ENCODE measurements at regions not wholly inside any gene's neighbourhood (a gene's known extent, or its start where the extent isn't known, plus 50 kb on each side); places are given as distances from the start of the nearest gene placed in this dataset.

DNA sequence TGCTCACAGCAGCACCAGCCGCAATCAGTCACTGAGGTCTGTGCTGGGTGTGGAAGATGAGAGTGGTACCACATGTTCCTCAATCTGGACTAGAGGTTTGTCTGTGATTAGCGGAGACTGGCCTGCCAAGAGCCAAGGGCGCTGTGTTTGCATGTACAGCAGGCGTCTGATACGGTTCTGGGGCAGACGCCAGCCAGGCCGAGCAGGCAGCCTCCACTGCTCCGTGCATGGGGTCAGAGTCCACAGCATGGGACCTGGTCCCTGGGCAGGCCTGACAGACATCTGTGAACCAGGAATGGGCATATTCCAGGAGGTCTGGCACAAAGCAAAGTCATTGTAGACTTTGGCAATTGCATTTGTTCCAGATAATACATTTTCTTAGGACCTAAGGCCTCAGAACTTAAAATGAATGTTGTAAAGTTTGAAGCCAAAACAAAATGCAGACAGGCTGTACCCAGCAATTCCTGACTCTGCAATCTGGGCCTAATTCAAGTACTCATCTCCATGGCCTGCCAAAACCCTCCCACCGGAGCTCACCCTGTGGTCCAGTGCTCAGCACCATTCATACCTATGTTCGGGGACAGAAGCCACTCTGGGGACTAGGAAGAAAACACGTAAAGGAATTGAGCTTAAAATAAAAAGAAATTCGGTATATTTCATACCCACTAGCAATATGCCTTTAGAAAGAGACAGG lies 50.0 kb upstream of the FAM20C start:
- TF ChIP-seq, protein P1, sequence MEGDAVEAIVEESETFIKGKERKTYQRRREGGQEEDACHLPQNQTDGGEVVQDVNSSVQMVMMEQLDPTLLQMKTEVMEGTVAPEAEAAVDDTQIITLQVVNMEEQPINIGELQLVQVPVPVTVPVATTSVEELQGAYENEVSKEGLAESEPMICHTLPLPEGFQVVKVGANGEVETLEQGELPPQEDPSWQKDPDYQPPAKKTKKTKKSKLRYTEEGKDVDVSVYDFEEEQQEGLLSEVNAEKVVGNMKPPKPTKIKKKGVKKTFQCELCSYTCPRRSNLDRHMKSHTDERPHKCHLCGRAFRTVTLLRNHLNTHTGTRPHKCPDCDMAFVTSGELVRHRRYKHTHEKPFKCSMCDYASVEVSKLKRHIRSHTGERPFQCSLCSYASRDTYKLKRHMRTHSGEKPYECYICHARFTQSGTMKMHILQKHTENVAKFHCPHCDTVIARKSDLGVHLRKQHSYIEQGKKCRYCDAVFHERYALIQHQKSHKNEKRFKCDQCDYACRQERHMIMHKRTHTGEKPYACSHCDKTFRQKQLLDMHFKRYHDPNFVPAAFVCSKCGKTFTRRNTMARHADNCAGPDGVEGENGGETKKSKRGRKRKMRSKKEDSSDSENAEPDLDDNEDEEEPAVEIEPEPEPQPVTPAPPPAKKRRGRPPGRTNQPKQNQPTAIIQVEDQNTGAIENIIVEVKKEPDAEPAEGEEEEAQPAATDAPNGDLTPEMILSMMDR (conservative IDR thresholded peaks at IDR 0.05; ENCODE audit: control insufficient read depth, insufficient read depth, low read depth, low read length): no peak
- peak; percentile 41 for DNase-seq (ENCODE audit: low read depth)
- H3K4me3 ChIP-seq (ENCODE audit: control insufficient read depth, low read depth, low read length): no peak overlapping the region

Data from fibroblast of mammary gland (primary cell).